ENCODE measurements at regions not wholly inside any gene's neighbourhood (a gene's known extent, or its start where the extent isn't known, plus 50 kb on each side); places are given as distances from the start of the nearest gene placed in this dataset.

- TF ChIP-seq ZNF274 (IDR thresholded peaks at IDR 0.05; ENCODE audit: low read depth, low read length) (no peak), YY1 (IDR thresholded peaks at IDR 0.05; ENCODE audit: insufficient read depth, insufficient read length) (no peak)
Observed at GRCh38 chrX:7759830-7760229, 83.1 kb upstream of the VCX start.
